ENCODE measurements at regions not wholly inside any gene's neighbourhood (a gene's known extent, or its start where the extent isn't known, plus 50 kb on each side); places are given as distances from the start of the nearest gene placed in this dataset.
"Not testable (repeated sequence)": the region's sequence is repeated elsewhere in the genome, so short reads cannot be mapped to it uniquely, and the experiment has no call there.

- peaks cover 12% of the 10 kb centered on the region for H3K9me3 Mint-ChIP-seq
- DNase-seq (no peak), ATAC-seq (no peak)
- H3K4me1 Mint-ChIP-seq (ENCODE audit: low read depth): peaks cover 3% of the 10 kb centered on the region
- no peaks in the 10 kb centered on the region for H3K36me3 Mint-ChIP-seq (ENCODE audit: insufficient read depth)
- H3K4me3 Mint-ChIP-seq: no peak overlapping the region
- no peaks in the 10 kb centered on the region for H3K27me3 Mint-ChIP-seq (ENCODE audit: low read depth)
Measured at GRCh38 chr12:27164330-27165040, 79.6 kb upstream of the STK38L start.

GRCh38 chr12:27165958-27166357, 78.1 kb upstream of the STK38L start:
- H3K4me1 Mint-ChIP-seq (ENCODE audit: low read depth); DNase-seq; ATAC-seq; H3K36me3 Mint-ChIP-seq (ENCODE audit: insufficient read depth); H3K27me3 Mint-ChIP-seq (ENCODE audit: low read depth); H3K4me3 Mint-ChIP-seq: not testable (repeated sequence)
- H3K9me3 Mint-ChIP-seq: peaks cover 25% of the 10 kb centered on the region

DNA sequence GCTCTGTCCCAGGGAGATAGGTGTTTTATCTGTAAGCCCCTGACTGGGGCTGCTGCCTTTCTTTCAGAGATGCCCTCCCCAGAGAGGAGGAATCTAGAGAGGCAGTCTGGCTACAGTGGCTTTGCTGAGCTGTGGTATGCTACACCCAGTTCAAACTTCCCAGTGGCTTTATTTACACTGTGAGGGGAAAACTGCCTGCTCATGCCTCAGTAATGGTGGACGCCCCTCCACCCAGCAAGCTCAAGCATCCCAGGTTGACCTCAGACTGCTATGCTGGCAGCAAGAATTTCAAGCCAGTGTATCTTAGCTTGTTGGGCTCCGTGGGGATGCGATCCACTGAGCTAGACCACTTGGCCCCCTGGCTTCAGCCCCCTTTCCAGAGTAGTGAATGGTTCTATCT, 72.6 kb upstream of the STK38L start:
- not testable (repeated sequence) for H3K27me3 Mint-ChIP-seq (ENCODE audit: low read depth); DNase-seq; H3K4me1 Mint-ChIP-seq (ENCODE audit: low read depth); ATAC-seq; H3K4me3 Mint-ChIP-seq
- Mint-ChIP-seq H3K9me3 (peaks cover 26% of the 10 kb centered on the region), H3K36me3 (ENCODE audit: insufficient read depth) (peaks cover 10% of the 10 kb centered on the region)

DNA sequence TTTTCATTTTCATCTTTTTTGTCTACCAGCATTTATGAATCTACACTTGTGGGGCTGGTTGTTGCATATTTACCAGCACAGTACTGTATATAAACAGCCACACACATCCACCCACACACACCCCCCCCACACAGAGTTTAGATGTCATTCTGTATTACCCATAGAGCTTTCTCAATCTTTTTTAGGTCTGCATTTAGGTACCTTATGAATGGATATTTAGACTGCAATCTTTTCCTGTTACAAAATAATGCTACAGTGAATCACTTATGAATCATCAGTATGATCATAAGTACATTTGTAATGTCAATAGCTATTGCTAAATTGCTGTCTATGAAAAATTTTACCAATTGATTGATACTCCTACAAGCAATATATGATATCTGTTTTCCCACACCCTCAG, 67.3 kb upstream of the STK38L start:
- Mint-ChIP-seq H3K9me3 (peaks cover 3% of the 10 kb centered on the region), H3K4me3 (no peak overlapping the region), H3K36me3 (ENCODE audit: insufficient read depth) (peaks cover 2% of the 10 kb centered on the region), H3K27me3 (ENCODE audit: low read depth) (no peaks in the 10 kb centered on the region), H3K4me1 (ENCODE audit: low read depth) (peaks cover 30% of the 10 kb centered on the region)
- ATAC-seq (peak; percentile 24 to 28), DNase-seq (peak; percentile 20)

- H3K36me3 Mint-ChIP-seq (ENCODE audit: insufficient read depth): no peaks in the 10 kb centered on the region
- no peaks in the 10 kb centered on the region for H3K27me3 Mint-ChIP-seq (ENCODE audit: low read depth)
- no peaks in the 10 kb centered on the region for H3K9me3 Mint-ChIP-seq
- H3K4me1 Mint-ChIP-seq (ENCODE audit: low read depth): peaks cover 30% of the 10 kb centered on the region
- DNase-seq (no peak), ATAC-seq (no peak)
- H3K4me3 Mint-ChIP-seq: no peak overlapping the region
Measured at GRCh38 chr12:27177706-27178105, 66.4 kb upstream of the STK38L start.

DNA sequence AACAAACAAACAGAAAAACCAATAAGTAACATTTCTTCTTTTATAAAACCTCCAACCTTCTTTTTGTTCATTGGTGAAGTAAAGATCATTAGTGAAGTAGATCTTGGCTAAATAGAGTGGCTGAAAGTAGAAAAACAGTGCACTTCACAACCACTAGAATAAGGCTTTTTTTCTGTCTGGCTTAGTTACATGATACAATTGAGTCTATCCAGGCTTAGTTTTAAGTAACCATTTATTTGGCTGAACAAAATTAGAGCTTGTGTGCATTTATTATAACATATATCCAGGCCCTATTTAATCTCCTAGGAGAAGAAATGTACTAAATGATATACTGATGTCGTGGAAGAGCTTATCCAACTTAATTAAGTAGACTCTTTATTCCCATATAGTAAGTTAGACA, 65.8 kb upstream of the STK38L start:
- DNase-seq: no peak
- no peaks in the 10 kb centered on the region for H3K27me3 Mint-ChIP-seq (ENCODE audit: low read depth)
- no peaks in the 10 kb centered on the region for H3K36me3 Mint-ChIP-seq (ENCODE audit: insufficient read depth)
- ATAC-seq: no peak
- H3K9me3 Mint-ChIP-seq: no peaks in the 10 kb centered on the region
- peaks cover 30% of the 10 kb centered on the region for H3K4me1 Mint-ChIP-seq (ENCODE audit: low read depth)
- no peak overlapping the region for H3K4me3 Mint-ChIP-seq

GRCh38 chr12:27178723-27179399, 65.2 kb upstream of the STK38L start:
- H3K36me3 Mint-ChIP-seq (ENCODE audit: insufficient read depth): no peaks in the 10 kb centered on the region
- no peaks in the 10 kb centered on the region for H3K27me3 Mint-ChIP-seq (ENCODE audit: low read depth)
- DNase-seq: no peak
- ATAC-seq: peak in 1 of 2 donors; percentile 10
- H3K4me3 Mint-ChIP-seq: no peak overlapping the region
- H3K4me1 Mint-ChIP-seq (ENCODE audit: low read depth): peaks cover 30% of the 10 kb centered on the region
- no peaks in the 10 kb centered on the region for H3K9me3 Mint-ChIP-seq

DNA sequence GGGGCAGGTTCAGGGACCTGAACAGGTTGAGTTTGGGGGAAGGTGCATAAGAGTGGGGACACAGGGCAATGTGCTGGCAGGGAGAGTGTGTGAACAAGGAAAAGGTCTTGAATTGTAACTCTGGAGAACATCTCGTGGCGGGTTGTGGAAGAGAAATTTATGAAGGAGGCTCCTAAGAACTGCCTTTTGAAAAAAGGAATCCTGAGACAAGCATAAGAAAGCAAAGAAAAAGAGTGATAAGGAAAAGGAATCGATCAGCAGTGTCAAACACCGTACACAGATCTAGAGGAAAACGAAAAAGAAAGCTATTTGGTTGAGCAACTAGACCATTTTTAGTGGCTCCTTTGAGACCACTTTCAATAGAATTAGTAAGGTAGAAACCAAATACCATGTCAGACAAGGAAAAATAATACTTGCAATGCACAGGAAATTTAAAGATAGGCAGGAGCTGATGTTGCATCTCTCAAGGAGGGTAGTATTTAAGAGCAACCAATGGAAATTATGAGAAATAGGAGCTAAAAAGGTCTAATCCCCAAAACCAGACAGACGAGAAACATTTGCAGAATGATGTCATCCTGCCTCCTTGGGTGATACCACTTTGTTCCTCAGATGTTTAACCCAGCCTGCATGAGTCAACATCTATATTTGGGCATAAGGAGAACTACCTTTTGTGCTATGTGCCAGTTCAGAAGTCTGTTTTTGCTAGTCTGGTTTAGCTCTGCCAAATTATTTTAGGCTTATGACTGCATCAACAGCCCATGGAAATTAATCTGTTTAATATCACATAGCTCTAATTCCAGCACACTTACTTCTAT, 64.5 kb upstream of the STK38L start:
- no peaks in the 10 kb centered on the region for H3K27me3 Mint-ChIP-seq (ENCODE audit: low read depth)
- peak overlapping the region; percentile 32 for H3K4me3 Mint-ChIP-seq
- H3K4me1 Mint-ChIP-seq (ENCODE audit: low read depth): peaks cover 30% of the 10 kb centered on the region
- no peaks in the 10 kb centered on the region for H3K9me3 Mint-ChIP-seq
- ATAC-seq (peak; percentile 93 to 94), DNase-seq (no peak)
- H3K36me3 Mint-ChIP-seq (ENCODE audit: insufficient read depth): no peaks in the 10 kb centered on the region

- peaks cover 39% of the 10 kb centered on the region for H3K4me1 Mint-ChIP-seq (ENCODE audit: low read depth)
Measured at GRCh38 chr12:27180906-27181505, 63.1 kb upstream of the STK38L start.

GRCh38 chr12:27183342-27183741, 60.7 kb upstream of the STK38L start:
- Mint-ChIP-seq H3K9me3 (no peaks in the 10 kb centered on the region), H3K4me1 (ENCODE audit: low read depth) (peaks cover 32% of the 10 kb centered on the region), H3K27me3 (ENCODE audit: low read depth) (no peaks in the 10 kb centered on the region), H3K36me3 (ENCODE audit: insufficient read depth) (peaks cover 2% of the 10 kb centered on the region), H3K4me3 (no peak overlapping the region)
- DNase-seq (no peak), ATAC-seq (no peak)

More at GRCh38 chr12:27180906-27181505, 63.1 kb upstream of the STK38L start:
- no peak for ATAC-seq
- no peak for DNase-seq
- H3K9me3 Mint-ChIP-seq: no peaks in the 10 kb centered on the region
- H3K4me3 Mint-ChIP-seq: no peak overlapping the region
- no peaks in the 10 kb centered on the region for H3K36me3 Mint-ChIP-seq (ENCODE audit: insufficient read depth)
- H3K27me3 Mint-ChIP-seq (ENCODE audit: low read depth): no peaks in the 10 kb centered on the region

DNA sequence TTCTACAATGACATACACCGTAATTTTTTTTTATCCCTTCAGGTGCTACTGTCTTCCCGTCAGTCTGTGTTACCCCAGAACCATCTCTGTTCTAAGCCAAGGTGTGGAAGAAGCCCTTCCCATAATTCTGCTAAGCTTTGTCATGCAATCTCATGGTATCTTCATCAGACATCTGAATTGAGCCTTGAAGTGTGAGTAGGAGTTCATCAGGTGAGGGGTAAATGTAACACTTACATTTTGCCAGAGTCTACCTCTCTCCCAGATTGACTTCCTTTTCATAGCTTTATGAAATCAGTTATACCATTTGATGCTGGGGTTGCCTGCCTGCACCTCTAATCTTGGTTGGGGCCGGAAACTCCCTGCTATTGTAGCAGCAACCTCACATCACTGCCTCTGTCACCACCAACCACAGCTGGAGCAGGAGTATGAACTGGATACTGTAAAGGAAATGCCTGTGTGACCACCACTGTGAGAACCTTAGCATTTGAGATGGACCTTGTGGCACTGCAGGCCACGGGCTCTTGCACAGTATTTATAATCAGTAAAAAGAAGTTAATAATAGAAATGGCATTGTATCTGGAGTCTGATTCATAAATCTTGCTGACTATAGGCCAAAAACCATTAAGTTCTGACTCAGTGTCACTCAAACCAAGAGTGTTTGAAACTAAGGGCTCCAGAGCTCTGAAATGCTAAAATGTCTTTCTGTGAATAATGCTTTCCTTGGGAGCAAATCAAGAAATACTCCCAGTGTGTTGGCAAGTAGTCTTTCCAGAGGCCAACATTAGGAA, 58.7 kb upstream of the STK38L start:
- DNase-seq (no peak), ATAC-seq (peak; percentile 80)
- peaks cover 13% of the 10 kb centered on the region for H3K4me1 Mint-ChIP-seq (ENCODE audit: low read depth)
- H3K4me3 Mint-ChIP-seq: no peak overlapping the region
- H3K27me3 Mint-ChIP-seq (ENCODE audit: low read depth): no peaks in the 10 kb centered on the region
- H3K9me3 Mint-ChIP-seq: no peaks in the 10 kb centered on the region
- peaks cover 2% of the 10 kb centered on the region for H3K36me3 Mint-ChIP-seq (ENCODE audit: insufficient read depth)

DNA sequence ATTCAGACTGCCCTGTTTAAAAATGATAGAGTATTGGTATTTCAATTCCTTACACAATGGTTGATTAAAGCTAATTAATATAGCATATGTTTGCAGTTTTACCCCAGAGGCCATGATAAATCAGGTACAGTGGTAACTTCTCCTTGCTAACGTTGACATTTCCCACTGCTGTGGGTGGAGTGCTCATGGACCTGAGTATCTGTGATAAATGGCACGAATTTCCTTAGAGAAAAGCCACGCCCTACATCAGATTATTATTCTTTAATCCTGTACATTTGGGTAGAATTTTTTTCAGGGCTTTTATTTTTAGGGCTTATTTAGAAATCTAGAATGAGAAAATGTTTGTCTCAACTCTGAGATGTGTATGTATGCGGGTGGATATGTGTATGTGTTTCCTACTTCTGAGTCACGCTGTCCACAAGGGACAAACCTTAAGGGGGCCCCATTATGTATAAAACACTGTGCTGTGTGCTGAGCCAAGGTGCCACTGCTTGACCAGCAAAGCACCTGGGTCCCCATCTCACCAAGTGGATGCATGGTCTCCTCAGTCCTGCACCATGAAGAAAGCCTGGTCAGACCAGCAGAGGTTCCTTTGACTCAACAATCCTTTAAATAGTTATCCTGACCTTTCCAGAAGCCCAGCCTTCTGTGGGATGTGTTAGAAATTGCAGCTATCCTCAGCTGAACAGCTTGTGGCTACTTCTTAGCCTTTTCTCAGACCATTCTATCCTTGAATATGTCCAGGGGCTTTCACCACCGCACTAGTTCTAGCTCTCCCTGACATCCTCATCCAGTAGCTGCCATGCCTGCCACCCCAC, 57.9 kb upstream of the STK38L start:
- Mint-ChIP-seq H3K4me1 (ENCODE audit: low read depth) (peaks cover 12% of the 10 kb centered on the region), H3K27me3 (ENCODE audit: low read depth) (no peaks in the 10 kb centered on the region), H3K36me3 (ENCODE audit: insufficient read depth) (peaks cover 2% of the 10 kb centered on the region), H3K4me3 (no peak overlapping the region), H3K9me3 (no peaks in the 10 kb centered on the region)
- no peak for DNase-seq
- ATAC-seq: no peak

GRCh38 chr12:27187697-27188096, 56.4 kb upstream of the STK38L start:
- DNase-seq (no peak), ATAC-seq (no peak)
- Mint-ChIP-seq H3K4me3 (no peak overlapping the region), H3K27me3 (ENCODE audit: low read depth) (no peaks in the 10 kb centered on the region), H3K4me1 (ENCODE audit: low read depth) (peaks cover 12% of the 10 kb centered on the region), H3K9me3 (no peaks in the 10 kb centered on the region), H3K36me3 (ENCODE audit: insufficient read depth) (peaks cover 2% of the 10 kb centered on the region)
